GM18517 (cell line): ENCODE measurements at regions not wholly inside any gene's neighbourhood (a gene's known extent, or its start where the extent isn't known, plus 50 kb on each side); places are given as distances from the start of the nearest gene placed in this dataset.

Experiments used
- ATAC-seq: cut with Tn5 transposase; IDR thresholded peaks from one replicate; pipeline ENCODE4 v1.9.1; 2021; ENCODE audit warnings: mild to moderate bottlenecking, moderate library complexity; ENCODE audit not compliant: unreplicated experiment

DNA sequence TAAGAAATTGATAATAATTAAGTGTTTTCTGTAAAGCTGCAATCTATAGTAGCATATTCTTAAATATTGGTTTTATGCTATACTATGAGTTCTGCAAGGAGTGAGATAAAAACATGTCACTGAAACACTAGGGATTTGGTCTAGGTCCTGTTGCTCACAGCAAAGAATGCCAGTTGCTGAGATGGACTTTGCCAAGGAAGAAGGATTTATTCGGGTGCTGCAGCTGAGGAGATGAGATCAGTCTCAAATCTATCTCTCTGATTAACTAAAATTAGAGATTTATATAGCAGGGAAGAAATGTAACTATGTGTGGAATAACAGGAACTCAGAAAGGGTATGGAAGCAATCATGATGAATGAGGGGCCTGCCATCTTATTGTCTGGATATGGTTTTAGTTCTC, 1569.9 kb downstream of the PCDH7 start:
- ATAC-seq: no peak

DNA sequence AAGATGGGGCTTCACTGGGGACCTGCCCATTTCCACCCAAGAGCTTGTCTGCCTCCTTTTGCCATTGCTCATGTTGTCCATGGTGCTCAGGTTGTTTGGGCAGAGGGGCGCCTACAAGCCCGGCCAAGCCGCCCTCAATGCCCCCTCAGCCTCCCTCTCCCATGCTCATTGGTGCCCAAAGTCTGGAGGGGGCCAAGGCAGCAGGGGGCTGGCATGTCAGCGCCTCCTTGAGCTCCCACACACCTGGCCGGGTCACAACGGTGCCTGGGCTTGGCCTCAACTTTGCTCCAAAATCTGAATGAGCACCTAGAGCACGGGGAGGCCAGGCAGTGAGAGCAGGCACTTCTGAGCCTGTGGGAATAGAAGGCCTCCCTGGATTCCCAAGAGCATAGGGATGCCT, 1598.8 kb downstream of the PCDH7 start:
- no peak for ATAC-seq

GRCh38 chr4:32321421-32321820, 1601.3 kb downstream of the PCDH7 start:
- ATAC-seq: no peak

GRCh38 chr4:32334759-32335158, 1614.6 kb downstream of the PCDH7 start:
- no peak for ATAC-seq

DNA sequence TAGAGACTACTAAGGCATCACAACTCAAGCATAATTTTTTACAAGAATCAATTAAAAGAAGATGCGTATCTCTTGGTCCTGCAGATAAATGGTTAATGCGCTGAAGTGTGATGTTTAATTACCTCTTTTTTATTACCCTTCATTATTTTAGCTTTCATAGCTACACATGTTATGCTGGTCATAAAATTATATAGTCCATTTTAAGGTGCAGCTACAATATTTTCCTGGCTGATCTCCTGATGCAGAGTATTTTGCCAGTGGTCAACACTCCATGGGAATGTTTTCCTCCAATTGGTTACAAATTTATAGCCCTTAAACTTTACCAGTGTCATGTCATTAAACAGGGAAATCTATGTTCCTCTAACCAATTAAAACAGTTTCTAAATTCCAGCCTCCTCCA, 1617.2 kb downstream of the PCDH7 start:
- ATAC-seq: no peak

GRCh38 chr4:32340591-32340990, 1620.4 kb downstream of the PCDH7 start:
- no peak for ATAC-seq

- no peak for ATAC-seq
These were observed 1621.2 kb downstream of the PCDH7 start for GRCh38 chr4:32341342-32341741.

GRCh38 chr4:32342054-32342453, 1621.9 kb downstream of the PCDH7 start:
- no peak for ATAC-seq

DNA sequence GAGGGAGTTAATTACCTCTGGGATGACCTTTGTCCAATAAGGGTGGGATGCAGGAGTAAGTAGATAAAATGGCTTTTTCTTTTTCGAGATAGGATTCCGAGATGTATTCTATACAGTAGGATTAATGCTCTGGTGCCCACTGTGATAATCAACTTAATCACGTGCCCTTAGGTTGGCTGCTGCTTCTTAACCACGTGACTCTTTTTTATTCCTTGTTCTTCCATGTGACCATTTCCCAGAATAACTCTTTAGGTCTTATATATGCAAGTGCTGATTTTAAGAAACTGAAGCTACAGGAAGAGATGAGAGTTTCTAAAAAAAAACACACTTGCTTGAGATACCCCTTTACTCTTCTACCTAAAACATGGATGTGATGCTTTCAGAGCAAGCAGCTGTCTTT, 1628.9 kb downstream of the PCDH7 start:
- no peak for ATAC-seq

DNA sequence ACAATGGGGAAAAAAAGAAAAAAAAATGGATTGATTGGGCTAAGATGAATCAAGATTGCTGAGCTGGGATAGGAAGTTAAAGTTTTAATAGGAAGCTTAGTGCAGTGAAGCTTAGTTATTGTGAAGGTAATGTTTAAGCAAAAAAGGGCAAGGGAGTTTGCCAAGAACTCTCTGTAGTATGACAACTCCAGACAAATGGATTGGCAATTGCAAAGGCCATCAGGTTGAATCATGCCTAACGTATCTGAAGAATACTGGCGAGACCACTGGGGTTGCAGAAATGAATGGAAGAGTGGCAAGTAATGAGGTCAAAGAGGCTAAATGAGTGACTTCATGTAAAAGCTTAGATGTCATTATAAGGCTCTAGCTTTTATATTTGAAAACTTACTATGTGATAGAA, 1654.0 kb downstream of the PCDH7 start:
- ATAC-seq: no peak

DNA sequence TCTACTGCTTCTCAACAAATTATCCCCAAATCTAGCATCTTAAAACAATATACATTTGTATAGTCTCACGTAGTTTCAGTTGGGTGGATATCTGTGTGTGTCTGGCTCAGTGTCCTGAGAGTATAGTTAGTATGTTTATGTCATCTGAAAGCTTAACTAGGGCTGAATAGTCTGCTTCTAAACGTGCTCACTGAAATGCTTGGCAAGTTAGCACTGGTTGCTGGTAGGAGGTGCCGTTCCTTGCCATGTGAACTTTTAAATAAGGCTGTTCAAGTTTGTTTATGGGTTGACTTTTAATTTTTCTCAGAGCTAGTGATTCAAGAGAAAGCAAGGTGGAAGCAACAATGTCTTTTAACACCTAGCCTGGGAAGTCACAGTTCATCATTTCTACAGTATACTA, 1673.6 kb downstream of the PCDH7 start:
- ATAC-seq: no peak

GRCh38 chr4:32394255-32394654, 1674.1 kb downstream of the PCDH7 start:
- ATAC-seq: no peak

- ATAC-seq: no peak
These were observed 1676.4 kb downstream of the PCDH7 start for GRCh38 chr4:32396507-32397070.

DNA sequence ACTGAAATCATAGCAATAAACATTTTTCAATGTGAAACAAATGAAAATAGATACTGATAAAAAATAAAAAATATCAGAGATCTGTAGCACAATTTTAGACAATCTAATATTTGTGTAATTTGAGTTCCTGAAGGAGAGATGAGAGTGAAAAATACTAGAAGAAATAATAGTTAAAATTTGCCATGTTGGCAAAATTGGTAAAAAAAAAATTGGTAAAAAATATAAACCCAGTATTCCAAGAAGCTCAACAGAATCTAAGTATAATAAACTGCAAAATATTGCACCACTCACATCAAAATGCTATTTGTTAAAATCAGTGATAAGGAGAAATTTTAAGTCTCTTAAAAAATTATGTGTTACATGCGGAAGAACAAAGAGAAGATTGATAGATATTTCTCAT, 1680.7 kb downstream of the PCDH7 start:
- no peak for ATAC-seq

- ATAC-seq: no peak
These were observed 1697.0 kb downstream of the PCDH7 start for GRCh38 chr4:32417113-32417704.

DNA sequence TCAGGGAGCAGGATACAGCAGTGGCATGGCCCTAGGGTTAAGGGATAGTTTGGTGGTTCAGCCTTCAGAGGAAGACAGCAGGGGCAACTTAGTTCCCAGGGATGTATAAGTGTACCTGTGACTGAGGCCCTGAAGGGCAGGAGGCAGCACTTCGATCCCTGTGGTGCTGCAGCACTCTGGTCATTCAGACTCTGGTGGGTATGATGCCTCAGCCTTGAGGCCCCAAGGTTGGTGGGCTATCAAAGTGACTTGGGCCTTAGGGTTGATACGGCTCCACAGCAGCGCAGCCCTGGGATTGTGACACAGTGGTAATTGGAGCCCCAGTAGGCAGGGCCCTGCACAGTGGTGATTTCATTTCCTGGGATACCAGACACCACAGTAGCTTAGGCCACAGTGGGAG, 1703.1 kb downstream of the PCDH7 start:
- ATAC-seq: no peak

GRCh38 chr4:32425243-32425642, 1705.1 kb downstream of the PCDH7 start:
- no peak for ATAC-seq

GRCh38 chr4:32427566-32427965, 1707.4 kb downstream of the PCDH7 start:
- no peak for ATAC-seq

DNA sequence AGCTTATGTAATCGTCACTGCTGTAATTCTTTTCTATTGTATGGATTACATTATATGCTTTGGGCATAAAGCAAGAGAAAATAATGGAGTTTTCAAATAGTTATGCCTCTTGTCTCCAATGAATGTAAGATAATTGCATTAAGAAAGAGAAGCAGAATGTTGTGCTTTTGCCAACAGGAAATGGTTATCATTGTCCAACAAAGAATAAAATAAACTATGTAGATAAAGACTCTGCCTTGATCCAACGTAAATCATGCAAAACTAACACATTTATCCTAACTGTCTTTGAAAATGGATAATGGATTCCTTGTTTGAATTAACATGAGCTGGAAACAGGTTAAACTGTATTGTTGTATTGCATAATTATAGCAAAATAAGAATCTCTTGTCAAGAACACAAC, 1709.0 kb downstream of the PCDH7 start:
- ATAC-seq: no peak

DNA sequence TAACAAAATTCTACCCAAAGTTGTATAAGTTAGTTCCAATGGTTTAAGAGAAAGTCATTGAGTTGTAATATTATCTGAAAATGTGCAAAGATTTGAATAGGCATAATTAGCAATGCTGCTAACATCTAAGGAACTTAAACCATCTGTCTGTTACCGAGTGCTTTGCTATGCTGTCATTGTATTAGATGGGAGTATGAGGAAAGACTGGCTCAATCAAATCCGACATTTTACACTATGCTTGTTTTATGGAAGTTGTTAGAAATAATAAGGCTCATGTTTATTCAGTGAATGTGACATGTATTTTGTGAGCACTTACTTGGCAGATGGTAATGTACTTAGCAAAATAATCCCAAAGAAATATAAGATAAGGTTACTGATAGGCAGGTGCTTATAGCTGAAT, 1715.1 kb downstream of the PCDH7 start:
- ATAC-seq: no peak

GRCh38 chr4:32436816-32437215, 1716.6 kb downstream of the PCDH7 start:
- no peak for ATAC-seq

DNA sequence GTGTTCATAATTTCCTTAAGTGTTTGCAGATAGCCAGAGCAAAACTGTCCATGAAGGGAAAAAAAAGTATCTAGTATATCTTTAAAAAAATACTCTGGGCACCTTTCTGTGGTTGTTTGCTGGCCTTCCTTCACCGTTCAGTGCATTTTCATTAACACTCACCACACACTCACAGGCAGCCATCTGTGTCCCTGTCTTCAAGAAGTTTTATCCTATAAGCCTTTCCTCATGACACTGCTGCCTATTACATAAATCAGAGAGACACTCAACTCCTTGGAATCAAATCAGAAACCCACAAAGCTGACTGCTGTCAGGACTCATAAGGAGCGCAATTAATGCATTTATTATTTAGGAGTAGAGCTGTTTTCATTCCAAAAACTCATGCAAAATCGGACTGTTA, 1720.2 kb downstream of the PCDH7 start:
- no peak for ATAC-seq

- ATAC-seq: no peak
These were observed 1734.3 kb downstream of the PCDH7 start for GRCh38 chr4:32454482-32454881.
